Fibroblast of lung (primary cell): ENCODE measurements at regions not wholly inside any gene's neighbourhood (a gene's known extent, or its start where the extent isn't known, plus 50 kb on each side); places are given as distances from the start of the nearest gene placed in this dataset.

ENCODE experiments used
- DNase-seq, 2 donors: peaks; one replicate each; pipeline versions ENCODE4 v3.0.0 to v3.0.0-alpha.2; 2010; ENCODE audit warnings: low read depth in 2 of 2
- H2AFZ ChIP-seq: 2 replicates; pipeline ENCODE4 v1.5.1; 2012; ENCODE audit warnings: low read length, control low read depth, inconsistent platforms
- H3K27ac ChIP-seq: 2 replicates; pipeline ENCODE4 v1.5.1; 2011; ENCODE audit warnings: low read length, control low read depth; ENCODE audit not compliant: insufficient read depth
- H3K27me3 ChIP-seq: 2 replicates; pipeline ENCODE4 v1.5.1; 2011; ENCODE audit warnings: mild to moderate bottlenecking, low read length; ENCODE audit not compliant: control insufficient read depth, insufficient read depth
- H3K36me3 ChIP-seq: 2 replicates; pipeline ENCODE4 v1.5.1; 2011; ENCODE audit warnings: low read length; ENCODE audit not compliant: control insufficient read depth, insufficient read depth
- H3K4me1 ChIP-seq: 2 replicates; pipeline ENCODE4 v1.5.1; 2011; ENCODE audit warnings: low read length; ENCODE audit not compliant: control insufficient read depth, insufficient read depth; ENCODE audit errors: extremely low read depth
- H3K4me2 ChIP-seq: 2 replicates; pipeline ENCODE4 v1.5.1; 2011; ENCODE audit warnings: low read length, control low read depth; ENCODE audit not compliant: insufficient read depth; ENCODE audit errors: extremely low read depth
- H3K4me3 ChIP-seq, 4 experiments: fragments of 200-600 bp in 1 of 4; sonication (generic) in 1 of 4; replicated peaks in 1 of 4; 2 replicates each; pipeline ENCODE4 v1.5.1; 2011 to 2016; ENCODE audit warnings: low read length in 4 of 4, low read depth in 3 of 4, mild to moderate bottlenecking in 3 of 4, control low read depth in 2 of 4, inconsistent platforms in 1 of 4, mixed read lengths in 1 of 4; ENCODE audit not compliant: insufficient read depth in 1 of 4; ENCODE audit errors: control extremely low read depth in 1 of 4
- H3K79me2 ChIP-seq: 2 replicates; pipeline ENCODE4 v1.5.1; 2012; ENCODE audit warnings: mild to moderate bottlenecking, low read length, inconsistent platforms; ENCODE audit not compliant: control insufficient read depth, insufficient read depth
- H3K9ac ChIP-seq: 2 replicates; pipeline ENCODE4 v1.5.1; 2011; ENCODE audit warnings: mild to moderate bottlenecking, low read length, control low read depth; ENCODE audit not compliant: insufficient read depth
- H3K9me3 ChIP-seq: 2 replicates; pipeline ENCODE4 v1.5.1; 2012; ENCODE audit warnings: low read depth, low read length; ENCODE audit not compliant: control insufficient read depth, insufficient read depth
- H4K20me1 ChIP-seq: 2 replicates; pipeline ENCODE4 v1.5.1; 2011; ENCODE audit warnings: low read length; ENCODE audit not compliant: control insufficient read depth, insufficient read depth; ENCODE audit errors: extremely low read depth
- EZH2 ChIP-seq: IDR thresholded peaks from 2 replicates; pipeline ENCODE4 v1.5.1; 2012; ENCODE audit warnings: low read length, control low read depth, mild to moderate bottlenecking; ENCODE audit errors: missing control alignments
- TF ChIP-seq, protein P1 (sequence below), 2 donors: IDR thresholded peaks in 1 of 2; conservative IDR thresholded peaks in 1 of 2; 1 replicate in 1 of 2; 2 replicates in 1 of 2; pipeline ENCODE4 v1.5.1; 2011 to 2012; ENCODE audit warnings: low read length in 2 of 2, control low read depth in 1 of 2, inconsistent platforms in 1 of 2, low read depth in 1 of 2, mild to moderate bottlenecking in 1 of 2

DNA sequence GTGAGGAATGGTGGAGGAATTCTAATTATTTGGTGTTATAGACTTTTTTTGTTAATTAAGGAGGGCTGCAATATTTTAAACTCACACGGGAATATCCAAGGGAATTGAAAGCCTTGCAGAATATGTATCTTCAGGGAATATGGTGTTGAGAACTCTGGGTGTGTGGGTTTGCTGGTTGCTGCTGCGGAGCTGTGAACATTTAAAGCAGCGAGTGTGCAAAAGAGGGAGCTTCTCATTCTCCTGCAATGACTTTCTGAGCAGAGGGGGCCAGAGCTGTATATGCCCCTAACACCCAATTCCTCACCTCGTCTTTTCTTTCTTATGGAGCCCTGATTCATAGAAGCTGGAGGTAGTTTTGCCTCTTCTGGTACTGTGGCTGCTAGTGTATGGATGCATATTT is 217.7 kb downstream of the HIPK3 start:
- TF ChIP-seq, protein P1, sequence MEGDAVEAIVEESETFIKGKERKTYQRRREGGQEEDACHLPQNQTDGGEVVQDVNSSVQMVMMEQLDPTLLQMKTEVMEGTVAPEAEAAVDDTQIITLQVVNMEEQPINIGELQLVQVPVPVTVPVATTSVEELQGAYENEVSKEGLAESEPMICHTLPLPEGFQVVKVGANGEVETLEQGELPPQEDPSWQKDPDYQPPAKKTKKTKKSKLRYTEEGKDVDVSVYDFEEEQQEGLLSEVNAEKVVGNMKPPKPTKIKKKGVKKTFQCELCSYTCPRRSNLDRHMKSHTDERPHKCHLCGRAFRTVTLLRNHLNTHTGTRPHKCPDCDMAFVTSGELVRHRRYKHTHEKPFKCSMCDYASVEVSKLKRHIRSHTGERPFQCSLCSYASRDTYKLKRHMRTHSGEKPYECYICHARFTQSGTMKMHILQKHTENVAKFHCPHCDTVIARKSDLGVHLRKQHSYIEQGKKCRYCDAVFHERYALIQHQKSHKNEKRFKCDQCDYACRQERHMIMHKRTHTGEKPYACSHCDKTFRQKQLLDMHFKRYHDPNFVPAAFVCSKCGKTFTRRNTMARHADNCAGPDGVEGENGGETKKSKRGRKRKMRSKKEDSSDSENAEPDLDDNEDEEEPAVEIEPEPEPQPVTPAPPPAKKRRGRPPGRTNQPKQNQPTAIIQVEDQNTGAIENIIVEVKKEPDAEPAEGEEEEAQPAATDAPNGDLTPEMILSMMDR (conservative IDR thresholded peaks at IDR 0.05 in 1 of 2, IDR thresholded peaks at IDR 0.05 in 1 of 2; ENCODE audit: low read depth in 1 of 2, low read length in 2 of 2) = no peak
- no peak for TF ChIP-seq EZH2
- H3K4me2 ChIP-seq = no peak overlapping the region
- H3K4me3 ChIP-seq = no peak overlapping the region
- no peaks in the 10 kb centered on the region for H3K9me3 ChIP-seq
- DNase-seq = no peak
- no peak overlapping the region for H3K9ac ChIP-seq
- no peaks in the 10 kb centered on the region for H3K36me3 ChIP-seq
- H3K79me2 ChIP-seq = no peaks in the 10 kb centered on the region
- no peak overlapping the region for H3K27ac ChIP-seq
- H3K27me3 ChIP-seq = no peaks in the 10 kb centered on the region
- no peak overlapping the region for H2AFZ ChIP-seq
- H4K20me1 ChIP-seq = no peaks in the 10 kb centered on the region
- H3K4me1 ChIP-seq = no peaks in the 10 kb centered on the region

DNA sequence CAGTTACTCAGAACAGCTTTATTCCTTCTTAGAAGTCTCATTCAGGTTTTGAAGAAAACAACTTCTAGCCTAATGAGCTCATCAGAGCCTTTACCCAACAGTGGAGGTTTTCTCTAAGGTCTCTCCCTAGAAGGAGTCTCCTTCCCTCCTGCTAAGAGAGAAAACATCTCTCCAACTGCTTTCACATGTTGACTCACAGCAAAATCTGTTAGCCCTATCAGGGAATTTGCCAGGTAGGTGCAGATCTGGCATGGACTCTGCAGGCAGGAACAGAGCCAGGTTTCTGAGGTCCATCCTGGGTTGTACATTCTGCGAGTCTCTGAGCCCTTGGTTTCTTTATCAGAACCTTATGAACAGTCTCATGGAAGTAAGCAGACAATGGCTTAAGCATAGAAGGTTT is 214.4 kb downstream of the HIPK3 start:
- Histone ChIP-seq H3K79me2 (no peaks in the 10 kb centered on the region), H3K27me3 (no peaks in the 10 kb centered on the region), H3K27ac (no peak overlapping the region), H3K4me1 (no peaks in the 10 kb centered on the region), H4K20me1 (no peaks in the 10 kb centered on the region), H3K9ac (no peak overlapping the region), H3K36me3 (no peaks in the 10 kb centered on the region), H3K9me3 (no peaks in the 10 kb centered on the region), H2AFZ (no peak overlapping the region), H3K4me3 (no peak overlapping the region), H3K4me2 (no peak overlapping the region)
- TF ChIP-seq EZH2 = no peak
- TF ChIP-seq, protein P1 (conservative IDR thresholded peaks at IDR 0.05 in 1 of 2, IDR thresholded peaks at IDR 0.05 in 1 of 2; ENCODE audit: low read depth in 1 of 2, low read length in 2 of 2) = no peak
- no peak for DNase-seq

DNA sequence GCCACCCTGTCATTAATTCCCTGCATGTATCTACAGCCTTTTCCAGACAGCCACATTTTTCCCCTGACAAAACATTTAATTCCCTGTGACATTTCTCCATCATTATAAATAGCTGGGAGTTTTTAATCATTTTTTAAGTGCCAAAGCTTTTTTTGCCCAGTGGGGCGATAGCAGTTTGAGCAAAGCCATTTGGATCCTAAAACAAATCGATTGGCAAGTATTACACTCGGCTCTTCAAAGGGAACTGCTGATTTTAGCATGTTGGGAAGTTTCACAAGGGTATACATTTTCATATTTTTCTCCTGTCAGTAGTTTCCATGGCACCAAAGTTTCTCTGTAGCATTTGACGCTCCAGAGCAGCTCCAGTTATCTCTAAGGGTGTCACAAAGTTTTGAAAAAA is 210.8 kb downstream of the HIPK3 start:
- no peaks in the 10 kb centered on the region for H3K4me1 ChIP-seq
- H3K79me2 ChIP-seq = no peaks in the 10 kb centered on the region
- H3K27ac ChIP-seq = no peak overlapping the region
- H3K27me3 ChIP-seq = no peaks in the 10 kb centered on the region
- TF ChIP-seq, protein P1 (conservative IDR thresholded peaks at IDR 0.05 in 1 of 2, IDR thresholded peaks at IDR 0.05 in 1 of 2; ENCODE audit: low read depth in 1 of 2, low read length in 2 of 2) = no peak
- no peak for TF ChIP-seq EZH2
- H3K9me3 ChIP-seq = no peaks in the 10 kb centered on the region
- no peaks in the 10 kb centered on the region for H4K20me1 ChIP-seq
- H3K4me3 ChIP-seq = no peak overlapping the region
- no peaks in the 10 kb centered on the region for H3K36me3 ChIP-seq
- no peak overlapping the region for H3K9ac ChIP-seq
- H3K4me2 ChIP-seq = no peak overlapping the region
- H2AFZ ChIP-seq = no peak overlapping the region
- no peak for DNase-seq
